Stimulated activated CD4-positive, alpha-beta T cell treated with anti-CD3 and anti-CD28 coated beads, Interleukin-12 subunit alpha, Interleukin-12 subunit beta, amount 100 ng/mL, for 4 hours (primary cell): ENCODE measurements at regions not wholly inside any gene's neighbourhood (a gene's known extent, or its start where the extent isn't known, plus 50 kb on each side); places are given as distances from the start of the nearest gene placed in this dataset.
"Not testable (repeated sequence)": the region's sequence is repeated elsewhere in the genome, so short reads cannot be mapped to it uniquely, and the experiment has no call there.

ENCODE experiments used
- DNase-seq: peaks from one replicate; pipeline ENCODE4 v3.0.0-alpha.2; 2020

- DNase-seq: no peak
Observed at GRCh38 chr16:60949800-60950199, 1086.4 kb downstream of the CDH8 start.

DNA sequence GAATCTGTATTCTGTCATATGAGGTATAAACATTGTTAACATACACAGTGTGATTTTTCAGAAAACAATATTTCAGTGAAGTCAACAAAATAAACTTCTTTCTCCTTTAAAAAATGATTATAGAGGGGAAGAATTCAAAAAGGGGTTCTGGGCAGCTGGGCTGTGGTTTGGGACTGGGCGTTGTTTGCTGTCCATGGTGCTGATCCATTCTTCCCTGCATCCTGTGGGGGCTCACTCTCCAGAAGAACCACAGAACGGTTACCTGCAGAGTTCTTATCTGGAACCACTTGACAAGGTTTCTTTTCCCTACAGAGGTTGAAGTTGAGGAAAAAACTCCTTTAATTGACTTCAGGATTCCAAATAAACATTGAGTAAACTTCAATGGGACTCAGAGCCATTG is 1091.0 kb downstream of the CDH8 start:
- no peak for DNase-seq

GRCh38 chr16:60936189-60936588 is 1100.0 kb downstream of the CDH8 start:
- DNase-seq: not testable (repeated sequence)

DNA sequence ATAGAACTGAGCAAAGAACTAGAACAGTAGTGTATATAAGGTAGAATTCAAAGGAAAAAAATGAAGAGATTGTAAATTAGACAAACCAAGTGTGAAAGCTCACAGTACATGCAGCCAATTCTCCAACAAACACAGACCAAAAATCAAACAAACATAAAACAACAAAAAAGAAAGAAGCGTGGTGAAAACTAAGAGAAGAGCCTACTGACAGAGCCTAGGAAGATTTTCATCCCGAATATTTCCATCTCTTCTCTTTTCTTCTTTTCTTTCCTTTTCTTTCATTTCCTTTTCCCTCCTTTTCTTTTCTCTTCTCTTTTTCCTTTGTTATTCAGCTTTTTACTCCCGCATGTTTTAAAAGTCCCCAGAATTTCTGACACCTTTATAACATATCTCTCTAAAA is 1103.6 kb downstream of the CDH8 start:
- DNase-seq: no peak

DNA sequence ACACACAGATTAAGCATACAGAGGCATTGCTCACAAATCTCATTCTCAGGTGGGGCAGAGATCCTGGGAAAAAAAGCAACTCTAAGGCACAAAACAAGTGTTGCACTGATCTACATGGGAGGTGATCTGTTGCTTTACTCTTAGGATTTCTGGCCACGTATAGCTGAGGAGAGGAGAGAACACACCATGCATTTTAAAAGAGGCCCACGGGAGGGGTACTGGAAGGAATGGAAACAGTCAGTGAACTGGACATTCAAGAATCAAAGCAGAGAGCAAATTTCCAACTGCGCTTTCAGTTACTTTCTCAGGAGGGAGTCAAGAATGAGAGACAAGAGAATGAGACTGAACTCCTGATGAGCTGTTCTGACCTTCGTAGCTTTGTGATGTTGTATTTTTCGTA is 1105.9 kb downstream of the CDH8 start:
- no peak for DNase-seq

DNA sequence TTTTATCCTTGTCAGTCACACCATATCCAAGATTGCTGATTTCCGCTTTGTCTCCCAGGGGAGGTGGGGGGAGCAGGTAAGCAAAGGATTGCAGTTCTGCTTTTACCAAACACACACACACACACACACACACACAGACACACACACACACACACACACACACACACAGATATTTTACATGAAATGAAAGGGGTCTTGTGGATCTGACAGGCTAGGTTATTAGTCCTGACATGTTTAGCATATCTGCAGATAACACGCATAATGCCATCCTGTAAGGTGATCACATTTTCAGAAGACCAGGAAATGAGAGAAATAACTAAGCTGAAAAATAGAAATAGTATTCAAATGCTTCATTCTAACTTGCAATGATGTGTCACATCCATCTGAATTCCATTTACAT is 1113.3 kb downstream of the CDH8 start:
- DNase-seq: no peak

DNA sequence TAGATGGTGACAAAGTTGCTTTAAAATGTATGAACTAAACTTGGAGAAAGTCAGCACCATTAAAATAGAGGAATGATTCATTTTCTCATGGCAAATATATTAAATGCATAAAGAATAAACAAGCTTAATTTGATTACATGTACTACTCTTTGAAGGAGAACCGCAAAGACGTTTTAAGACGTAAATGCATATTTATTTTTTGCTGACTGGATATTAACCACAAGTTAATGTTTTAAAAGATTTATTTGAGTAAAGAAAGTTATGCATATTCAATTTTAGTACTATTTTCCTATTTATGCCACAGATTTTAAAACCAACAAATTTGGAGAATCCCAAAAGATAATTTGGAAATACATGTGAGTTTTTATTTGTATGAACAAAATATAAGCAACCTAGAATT is 1121.9 kb downstream of the CDH8 start:
- DNase-seq: no peak

DNA sequence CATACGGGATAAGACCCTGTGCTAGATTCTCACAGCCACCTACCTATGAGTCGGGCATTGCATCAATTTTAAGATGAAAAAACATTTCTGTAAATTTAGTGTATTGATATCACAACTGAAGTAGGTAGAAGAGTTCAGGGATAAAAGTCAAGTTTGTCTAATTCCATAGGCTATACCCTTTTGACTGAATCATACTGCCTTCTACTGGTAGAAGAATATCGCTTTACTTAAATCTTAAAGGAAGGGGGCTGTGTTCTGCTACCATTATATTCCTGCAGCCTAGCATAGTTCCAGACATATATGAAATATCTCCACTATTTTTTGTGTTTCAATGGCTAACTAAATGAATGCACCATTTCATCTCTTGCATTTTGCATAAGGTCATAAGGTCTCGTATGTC is 1128.6 kb downstream of the CDH8 start:
- DNase-seq: no peak

GRCh38 chr16:60905811-60906210 is 1130.4 kb downstream of the CDH8 start:
- DNase-seq: no peak

GRCh38 chr16:60902114-60902513 is 1134.1 kb downstream of the CDH8 start:
- no peak for DNase-seq

- no peak for DNase-seq
Observed at GRCh38 chr16:60882816-60883215, 1153.4 kb downstream of the CDH8 start.

DNA sequence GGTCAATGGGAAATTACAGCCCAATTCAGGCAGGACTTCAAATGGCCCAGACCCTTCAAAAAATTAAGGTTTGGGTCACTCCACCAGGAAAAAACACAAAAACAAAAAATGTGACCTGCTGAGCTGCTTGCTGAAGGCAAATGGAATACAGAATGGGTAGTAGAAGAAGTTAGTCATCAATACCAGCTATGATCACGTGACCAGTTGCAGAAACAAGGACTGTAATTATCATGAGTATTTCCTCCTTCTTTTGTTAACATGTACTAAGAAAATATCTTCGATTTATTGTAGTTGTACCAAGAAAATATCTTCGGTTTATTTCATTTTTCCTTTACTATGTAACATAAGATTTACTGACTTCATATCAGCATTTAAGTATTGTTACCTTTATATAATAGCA is 1183.6 kb downstream of the CDH8 start:
- no peak for DNase-seq

DNA sequence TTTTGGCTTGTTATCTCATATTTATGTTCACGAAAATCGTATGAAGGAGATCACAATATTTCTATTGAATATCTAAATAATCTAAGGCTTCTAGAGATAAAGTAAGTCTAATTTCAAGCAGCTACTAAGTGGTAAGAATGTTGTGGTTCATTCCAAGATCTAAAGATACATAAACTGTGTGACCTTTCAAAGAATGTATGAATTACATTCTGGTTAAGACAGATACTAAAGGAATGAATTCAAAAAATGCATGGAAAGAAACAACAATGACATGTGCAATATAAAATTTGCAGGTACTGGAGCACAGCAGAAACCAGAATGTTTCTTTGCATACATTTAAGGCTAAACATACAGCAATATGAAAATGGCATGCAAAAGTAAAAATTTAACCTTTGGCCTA is 1214.6 kb downstream of the CDH8 start:
- DNase-seq: no peak

- no peak for DNase-seq
Observed at GRCh38 chr16:60820361-60820760, 1215.9 kb downstream of the CDH8 start.

GRCh38 chr16:60818465-60818864 is 1217.8 kb downstream of the CDH8 start:
- no peak for DNase-seq

GRCh38 chr16:60816461-60816860 is 1219.8 kb downstream of the CDH8 start:
- no peak for DNase-seq

GRCh38 chr16:60815865-60816264 is 1220.4 kb downstream of the CDH8 start:
- no peak for DNase-seq

DNA sequence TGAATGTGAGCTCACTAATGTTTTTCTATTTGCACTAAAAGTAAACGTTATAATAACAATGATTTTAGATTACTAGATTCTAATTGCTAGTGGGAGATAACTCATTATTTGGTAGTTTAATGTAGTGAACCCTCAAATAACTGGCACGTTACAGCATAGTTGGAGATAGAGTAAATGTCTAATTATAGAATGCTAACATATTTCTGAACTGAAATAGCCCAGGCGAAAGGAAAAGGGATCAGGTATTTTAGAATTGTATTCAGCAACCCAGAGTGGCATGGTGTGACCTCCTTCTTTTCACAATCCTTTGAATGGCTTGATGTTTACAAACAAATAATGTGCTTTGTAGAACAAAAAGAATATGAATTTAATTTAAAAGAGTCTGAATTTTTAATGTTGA is 1221.2 kb downstream of the CDH8 start:
- no peak for DNase-seq

GRCh38 chr16:60811657-60812056 is 1224.6 kb downstream of the CDH8 start:
- DNase-seq: no peak

GRCh38 chr16:60811051-60811608 is 1225.1 kb downstream of the CDH8 start:
- no peak for DNase-seq

- no peak for DNase-seq
Observed at GRCh38 chr16:60810250-60810649, 1226.0 kb downstream of the CDH8 start.

DNA sequence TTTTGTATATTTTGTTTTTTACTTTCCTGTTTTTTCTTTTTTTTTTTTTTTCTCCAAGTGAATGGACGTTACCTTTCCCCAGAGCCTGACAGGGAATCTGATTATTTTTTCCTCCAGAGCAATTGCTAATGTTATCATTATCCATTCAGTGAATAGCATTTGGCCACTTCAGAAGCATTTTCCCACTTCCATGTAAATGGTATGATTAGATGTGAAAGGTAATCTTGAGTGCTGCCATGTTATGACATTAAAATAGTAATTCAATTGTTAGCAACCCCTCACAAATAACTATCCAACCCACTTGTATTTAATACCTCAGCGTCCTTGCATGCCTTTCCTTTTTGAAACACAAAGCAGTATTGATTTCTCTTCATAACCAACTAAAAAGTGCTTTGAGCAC is 1243.8 kb downstream of the CDH8 start:
- no peak for DNase-seq

- DNase-seq: no peak
Observed at GRCh38 chr16:60788631-60789030, 1247.6 kb downstream of the CDH8 start.

GRCh38 chr16:60776281-60776680 is 1260.0 kb downstream of the CDH8 start:
- no peak for DNase-seq

DNA sequence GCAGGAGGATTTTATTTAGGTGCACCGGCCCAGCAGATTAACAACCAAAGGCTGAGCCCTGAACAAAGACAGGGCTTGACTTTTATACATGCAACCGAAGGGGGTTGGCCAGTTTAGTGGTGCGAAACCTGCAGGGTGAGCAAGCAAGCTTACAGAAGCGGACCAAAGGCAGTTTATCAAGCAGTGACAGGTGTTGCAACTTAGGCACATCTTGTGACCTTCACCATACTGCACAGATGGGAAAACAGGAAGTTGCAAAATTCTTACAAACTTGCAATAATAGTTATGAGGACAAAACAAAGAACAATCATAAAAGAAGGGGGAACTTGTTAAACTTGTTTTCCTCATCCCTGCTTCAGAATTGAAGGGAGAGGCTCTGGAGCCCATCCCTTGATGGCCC is 1265.1 kb downstream of the CDH8 start:
- DNase-seq: no peak

DNA sequence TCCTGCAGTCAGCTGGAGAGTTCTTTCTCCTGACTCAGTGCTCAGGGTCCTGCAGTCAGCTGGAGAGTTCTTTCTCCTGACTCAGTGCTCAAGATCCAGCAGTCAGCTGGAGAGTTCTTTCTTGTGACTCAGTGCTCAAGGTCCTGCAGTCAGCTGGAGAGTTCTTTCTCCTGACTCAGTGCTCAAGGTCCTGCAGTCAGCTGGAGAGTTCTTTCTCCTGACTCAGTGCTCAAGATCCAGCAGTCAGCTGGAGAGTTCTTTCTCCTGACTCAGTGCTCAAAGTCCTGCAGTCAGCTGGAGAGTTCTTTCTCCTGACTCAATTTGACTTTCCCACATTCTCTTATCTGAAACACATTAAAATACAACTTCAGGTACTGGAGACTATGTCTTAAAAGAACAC is 1265.9 kb downstream of the CDH8 start:
- DNase-seq: not testable (repeated sequence)
